ENCODE measurements at regions not wholly inside any gene's neighbourhood (a gene's known extent, or its start where the extent isn't known, plus 50 kb on each side); places are given as distances from the start of the nearest gene placed in this dataset.

DNA sequence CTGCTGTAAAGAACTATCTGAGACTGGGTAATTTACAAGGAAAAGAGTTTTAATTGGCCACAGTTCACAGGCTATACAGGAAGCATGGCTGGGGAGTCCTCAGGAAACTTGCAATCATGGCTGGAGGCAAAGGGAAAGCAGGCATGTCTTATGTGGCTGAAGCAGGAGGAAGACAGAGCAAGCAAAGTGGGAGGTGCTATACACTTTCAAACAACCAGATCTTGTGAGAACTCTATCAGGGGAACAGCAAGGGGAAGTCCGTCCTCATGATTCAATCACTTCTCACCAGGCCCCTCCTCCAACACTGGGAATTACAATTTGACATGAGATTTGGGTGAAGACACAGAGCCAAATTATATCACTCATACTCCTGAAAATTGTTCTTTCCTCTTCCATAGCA, 109.5 kb upstream of the PKP2 start:
- TF ChIP-seq, protein P1, sequence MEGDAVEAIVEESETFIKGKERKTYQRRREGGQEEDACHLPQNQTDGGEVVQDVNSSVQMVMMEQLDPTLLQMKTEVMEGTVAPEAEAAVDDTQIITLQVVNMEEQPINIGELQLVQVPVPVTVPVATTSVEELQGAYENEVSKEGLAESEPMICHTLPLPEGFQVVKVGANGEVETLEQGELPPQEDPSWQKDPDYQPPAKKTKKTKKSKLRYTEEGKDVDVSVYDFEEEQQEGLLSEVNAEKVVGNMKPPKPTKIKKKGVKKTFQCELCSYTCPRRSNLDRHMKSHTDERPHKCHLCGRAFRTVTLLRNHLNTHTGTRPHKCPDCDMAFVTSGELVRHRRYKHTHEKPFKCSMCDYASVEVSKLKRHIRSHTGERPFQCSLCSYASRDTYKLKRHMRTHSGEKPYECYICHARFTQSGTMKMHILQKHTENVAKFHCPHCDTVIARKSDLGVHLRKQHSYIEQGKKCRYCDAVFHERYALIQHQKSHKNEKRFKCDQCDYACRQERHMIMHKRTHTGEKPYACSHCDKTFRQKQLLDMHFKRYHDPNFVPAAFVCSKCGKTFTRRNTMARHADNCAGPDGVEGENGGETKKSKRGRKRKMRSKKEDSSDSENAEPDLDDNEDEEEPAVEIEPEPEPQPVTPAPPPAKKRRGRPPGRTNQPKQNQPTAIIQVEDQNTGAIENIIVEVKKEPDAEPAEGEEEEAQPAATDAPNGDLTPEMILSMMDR (IDR thresholded peaks at IDR 0.05; ENCODE audit: low read depth, low read length): no peak
- TF ChIP-seq EZH2phosphoT487 (IDR thresholded peaks at IDR 0.05; ENCODE audit: low read depth): no peak
